ENCODE measurements at regions not wholly inside any gene's neighbourhood (a gene's known extent, or its start where the extent isn't known, plus 50 kb on each side); places are given as distances from the start of the nearest gene placed in this dataset.
"Not testable (repeated sequence)": the region's sequence is repeated elsewhere in the genome, so short reads cannot be mapped to it uniquely, and the experiment has no call there.

GRCh38 chr14:43674273-43674672 is 832.8 kb downstream of the FSCB start:
- DNase-seq = no peak

GRCh38 chr14:43671716-43672485 is 835.2 kb downstream of the FSCB start:
- no peak for DNase-seq

- DNase-seq = no peak
These were observed 837.7 kb downstream of the FSCB start for GRCh38 chr14:43669355-43669754.

- no peak for DNase-seq
These were observed 841.4 kb downstream of the FSCB start for GRCh38 chr14:43665570-43666267.

- not testable (repeated sequence) for DNase-seq
These were observed 851.9 kb downstream of the FSCB start for GRCh38 chr14:43655194-43655593.

- DNase-seq = no peak
These were observed 855.2 kb downstream of the FSCB start for GRCh38 chr14:43651896-43652295.

GRCh38 chr14:43651185-43651787 is 855.8 kb downstream of the FSCB start:
- no peak for DNase-seq

GRCh38 chr14:43649508-43649907 is 857.6 kb downstream of the FSCB start:
- no peak for DNase-seq

- no peak for DNase-seq
These were observed 859.8 kb downstream of the FSCB start for GRCh38 chr14:43647302-43647701.

GRCh38 chr14:43640718-43641267 is 866.3 kb downstream of the FSCB start:
- DNase-seq = no peak

- DNase-seq = no peak
These were observed 881.8 kb downstream of the FSCB start for GRCh38 chr14:43625294-43625693.

- no peak for DNase-seq
These were observed 885.8 kb downstream of the FSCB start for GRCh38 chr14:43621282-43621681.

- DNase-seq = no peak
These were observed 911.8 kb downstream of the FSCB start for GRCh38 chr14:43595096-43595772.

- DNase-seq = peak; percentile 55 to 57
These were observed 915.3 kb downstream of the FSCB start for GRCh38 chr14:43591776-43592175.

- no peak for DNase-seq
These were observed 919.9 kb downstream of the FSCB start for GRCh38 chr14:43587183-43587582.

GRCh38 chr14:43579671-43580070 is 927.4 kb downstream of the FSCB start:
- DNase-seq = no peak

- DNase-seq = no peak
These were observed 939.1 kb downstream of the FSCB start for GRCh38 chr14:43568022-43568421.

- no peak for DNase-seq
These were observed 958.7 kb downstream of the FSCB start for GRCh38 chr14:43548368-43548767.

GRCh38 chr14:43547596-43547995 is 959.5 kb downstream of the FSCB start:
- not testable (repeated sequence) for DNase-seq

- no peak for DNase-seq
These were observed 965.7 kb downstream of the FSCB start for GRCh38 chr14:43541356-43541755.

GRCh38 chr14:43540948-43541347 is 966.1 kb downstream of the FSCB start:
- DNase-seq = no peak

- DNase-seq = no peak
These were observed 967.9 kb downstream of the FSCB start for GRCh38 chr14:43539210-43539609.
